ENCODE measurements at regions not wholly inside any gene's neighbourhood (a gene's known extent, or its start where the extent isn't known, plus 50 kb on each side); places are given as distances from the start of the nearest gene placed in this dataset.
"Not testable (repeated sequence)": the region's sequence is repeated elsewhere in the genome, so short reads cannot be mapped to it uniquely, and the experiment has no call there.

GRCh38 chr7:82668676-82669075 lies 225.1 kb upstream of the CACNA2D1 start:
- peaks cover 5% of the 10 kb centered on the region for H3K9me3 Mint-ChIP-seq
- DNase-seq: no peak
- no peak overlapping the region for H3K4me3 Mint-ChIP-seq
- H3K4me1 Mint-ChIP-seq (ENCODE audit: low read depth): no peaks in the 10 kb centered on the region
- H3K27me3 Mint-ChIP-seq: no peaks in the 10 kb centered on the region
- H3K27ac Mint-ChIP-seq: no peak overlapping the region
- H3K36me3 Mint-ChIP-seq (ENCODE audit: low read depth): no peaks in the 10 kb centered on the region

GRCh38 chr7:82665966-82666507 lies 222.5 kb upstream of the CACNA2D1 start:
- H3K27ac Mint-ChIP-seq: no peak overlapping the region
- no peak for DNase-seq
- no peak overlapping the region for H3K4me3 Mint-ChIP-seq
- peaks cover 5% of the 10 kb centered on the region for H3K9me3 Mint-ChIP-seq
- no peaks in the 10 kb centered on the region for H3K36me3 Mint-ChIP-seq (ENCODE audit: low read depth)
- no peaks in the 10 kb centered on the region for H3K27me3 Mint-ChIP-seq
- no peaks in the 10 kb centered on the region for H3K4me1 Mint-ChIP-seq (ENCODE audit: low read depth)

- Mint-ChIP-seq H3K9me3 (peaks cover 19% of the 10 kb centered on the region), H3K36me3 (ENCODE audit: low read depth) (no peaks in the 10 kb centered on the region), H3K27ac (no peak overlapping the region), H3K4me3 (no peak overlapping the region), H3K4me1 (ENCODE audit: low read depth) (no peaks in the 10 kb centered on the region), H3K27me3 (no peaks in the 10 kb centered on the region)
- no peak for DNase-seq
Measured at GRCh38 chr7:82655965-82656364, 212.4 kb upstream of the CACNA2D1 start.

- not testable (repeated sequence) for H3K27ac Mint-ChIP-seq; H3K4me1 Mint-ChIP-seq (ENCODE audit: low read depth); H3K36me3 Mint-ChIP-seq (ENCODE audit: low read depth); H3K4me3 Mint-ChIP-seq; H3K9me3 Mint-ChIP-seq; H3K27me3 Mint-ChIP-seq; DNase-seq
Measured at GRCh38 chr7:82650095-82650494, 206.5 kb upstream of the CACNA2D1 start.

GRCh38 chr7:82633592-82633991 lies 190.0 kb upstream of the CACNA2D1 start:
- Mint-ChIP-seq H3K4me3 (no peak overlapping the region), H3K9me3 (no peaks in the 10 kb centered on the region), H3K36me3 (ENCODE audit: low read depth) (no peaks in the 10 kb centered on the region), H3K27ac (no peak overlapping the region), H3K27me3 (no peaks in the 10 kb centered on the region), H3K4me1 (ENCODE audit: low read depth) (no peaks in the 10 kb centered on the region)
- DNase-seq: no peak

GRCh38 chr7:82631998-82632397 lies 188.4 kb upstream of the CACNA2D1 start:
- Mint-ChIP-seq H3K27ac (no peak overlapping the region), H3K4me1 (ENCODE audit: low read depth) (no peaks in the 10 kb centered on the region)

GRCh38 chr7:82629583-82629982 lies 186.0 kb upstream of the CACNA2D1 start:
- Mint-ChIP-seq H3K9me3 (no peaks in the 10 kb centered on the region), H3K27me3 (no peaks in the 10 kb centered on the region), H3K27ac (no peak overlapping the region), H3K4me1 (ENCODE audit: low read depth) (no peaks in the 10 kb centered on the region), H3K36me3 (ENCODE audit: low read depth) (no peaks in the 10 kb centered on the region), H3K4me3 (no peak overlapping the region)
- DNase-seq: no peak

More at GRCh38 chr7:82631998-82632397, 188.4 kb upstream of the CACNA2D1 start:
- Mint-ChIP-seq H3K36me3 (ENCODE audit: low read depth) (no peaks in the 10 kb centered on the region), H3K4me3 (no peak overlapping the region), H3K9me3 (no peaks in the 10 kb centered on the region), H3K27me3 (no peaks in the 10 kb centered on the region)
- no peak for DNase-seq

GRCh38 chr7:82625377-82625776 lies 181.8 kb upstream of the CACNA2D1 start:
- Mint-ChIP-seq H3K27me3 (no peaks in the 10 kb centered on the region), H3K9me3 (no peaks in the 10 kb centered on the region), H3K4me3 (no peak overlapping the region), H3K36me3 (ENCODE audit: low read depth) (no peaks in the 10 kb centered on the region), H3K4me1 (ENCODE audit: low read depth) (no peaks in the 10 kb centered on the region), H3K27ac (no peak overlapping the region)
- no peak for DNase-seq

- Mint-ChIP-seq H3K4me3 (no peak overlapping the region), H3K4me1 (ENCODE audit: low read depth) (no peaks in the 10 kb centered on the region), H3K27me3 (no peaks in the 10 kb centered on the region), H3K27ac (no peak overlapping the region), H3K36me3 (ENCODE audit: low read depth) (no peaks in the 10 kb centered on the region), H3K9me3 (no peaks in the 10 kb centered on the region)
- no peak for DNase-seq
Measured at GRCh38 chr7:82624965-82625364, 181.4 kb upstream of the CACNA2D1 start.

- Mint-ChIP-seq H3K9me3 (no peaks in the 10 kb centered on the region), H3K4me3 (no peak overlapping the region), H3K4me1 (ENCODE audit: low read depth) (no peaks in the 10 kb centered on the region), H3K36me3 (ENCODE audit: low read depth) (no peaks in the 10 kb centered on the region), H3K27ac (no peak overlapping the region), H3K27me3 (no peaks in the 10 kb centered on the region)
- DNase-seq: no peak
Measured at GRCh38 chr7:82624337-82624736, 180.8 kb upstream of the CACNA2D1 start.

GRCh38 chr7:82623812-82624211 lies 180.2 kb upstream of the CACNA2D1 start:
- Mint-ChIP-seq H3K27me3 (no peaks in the 10 kb centered on the region), H3K27ac (no peak overlapping the region), H3K4me1 (ENCODE audit: low read depth) (no peaks in the 10 kb centered on the region), H3K9me3 (no peaks in the 10 kb centered on the region), H3K4me3 (no peak overlapping the region), H3K36me3 (ENCODE audit: low read depth) (no peaks in the 10 kb centered on the region)
- DNase-seq: no peak

GRCh38 chr7:82617156-82617555 lies 173.6 kb upstream of the CACNA2D1 start:
- Mint-ChIP-seq H3K9me3 (no peaks in the 10 kb centered on the region), H3K27ac (no peak overlapping the region), H3K4me1 (ENCODE audit: low read depth) (no peaks in the 10 kb centered on the region), H3K27me3 (no peaks in the 10 kb centered on the region), H3K36me3 (ENCODE audit: low read depth) (no peaks in the 10 kb centered on the region), H3K4me3 (no peak overlapping the region)
- DNase-seq: no peak

- Mint-ChIP-seq H3K36me3 (ENCODE audit: low read depth) (no peaks in the 10 kb centered on the region), H3K4me1 (ENCODE audit: low read depth) (no peaks in the 10 kb centered on the region), H3K27me3 (no peaks in the 10 kb centered on the region), H3K9me3 (no peaks in the 10 kb centered on the region), H3K27ac (no peak overlapping the region), H3K4me3 (no peak overlapping the region)
- DNase-seq: no peak
Measured at GRCh38 chr7:82616059-82616728, 172.6 kb upstream of the CACNA2D1 start.

GRCh38 chr7:82615527-82615926 lies 171.9 kb upstream of the CACNA2D1 start:
- H3K4me3 Mint-ChIP-seq: no peak overlapping the region
- no peaks in the 10 kb centered on the region for H3K9me3 Mint-ChIP-seq
- no peak overlapping the region for H3K27ac Mint-ChIP-seq
- DNase-seq: no peak
- no peaks in the 10 kb centered on the region for H3K27me3 Mint-ChIP-seq
- no peaks in the 10 kb centered on the region for H3K4me1 Mint-ChIP-seq (ENCODE audit: low read depth)
- H3K36me3 Mint-ChIP-seq (ENCODE audit: low read depth): no peaks in the 10 kb centered on the region

GRCh38 chr7:82609746-82610145 lies 166.2 kb upstream of the CACNA2D1 start:
- H3K4me3 Mint-ChIP-seq: no peak overlapping the region
- H3K27ac Mint-ChIP-seq: no peak overlapping the region
- no peaks in the 10 kb centered on the region for H3K4me1 Mint-ChIP-seq (ENCODE audit: low read depth)
- no peak for DNase-seq
- no peaks in the 10 kb centered on the region for H3K27me3 Mint-ChIP-seq
- H3K36me3 Mint-ChIP-seq (ENCODE audit: low read depth): no peaks in the 10 kb centered on the region
- H3K9me3 Mint-ChIP-seq: no peaks in the 10 kb centered on the region

Data from activated T-cell treated with anti-CD3 and anti-CD28 coated beads, Interleukin-2, amount 50 U/mL, for 24 hours (primary cell).